ENCODE measurements at regions not wholly inside any gene's neighbourhood (a gene's known extent, or its start where the extent isn't known, plus 50 kb on each side); places are given as distances from the start of the nearest gene placed in this dataset.

GRCh38 chr7:16212610-16213009 lies 208.7 kb downstream of the CRPPA start:
- TF ChIP-seq, protein P1, sequence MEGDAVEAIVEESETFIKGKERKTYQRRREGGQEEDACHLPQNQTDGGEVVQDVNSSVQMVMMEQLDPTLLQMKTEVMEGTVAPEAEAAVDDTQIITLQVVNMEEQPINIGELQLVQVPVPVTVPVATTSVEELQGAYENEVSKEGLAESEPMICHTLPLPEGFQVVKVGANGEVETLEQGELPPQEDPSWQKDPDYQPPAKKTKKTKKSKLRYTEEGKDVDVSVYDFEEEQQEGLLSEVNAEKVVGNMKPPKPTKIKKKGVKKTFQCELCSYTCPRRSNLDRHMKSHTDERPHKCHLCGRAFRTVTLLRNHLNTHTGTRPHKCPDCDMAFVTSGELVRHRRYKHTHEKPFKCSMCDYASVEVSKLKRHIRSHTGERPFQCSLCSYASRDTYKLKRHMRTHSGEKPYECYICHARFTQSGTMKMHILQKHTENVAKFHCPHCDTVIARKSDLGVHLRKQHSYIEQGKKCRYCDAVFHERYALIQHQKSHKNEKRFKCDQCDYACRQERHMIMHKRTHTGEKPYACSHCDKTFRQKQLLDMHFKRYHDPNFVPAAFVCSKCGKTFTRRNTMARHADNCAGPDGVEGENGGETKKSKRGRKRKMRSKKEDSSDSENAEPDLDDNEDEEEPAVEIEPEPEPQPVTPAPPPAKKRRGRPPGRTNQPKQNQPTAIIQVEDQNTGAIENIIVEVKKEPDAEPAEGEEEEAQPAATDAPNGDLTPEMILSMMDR (IDR thresholded peaks at IDR 0.05; ENCODE audit: low read depth, low read length), result no peak
- no peak for TF ChIP-seq POLR2A (IDR thresholded peaks at IDR 0.05; ENCODE audit: extremely low read depth, insufficient read length)
- TF ChIP-seq, protein P2, sequence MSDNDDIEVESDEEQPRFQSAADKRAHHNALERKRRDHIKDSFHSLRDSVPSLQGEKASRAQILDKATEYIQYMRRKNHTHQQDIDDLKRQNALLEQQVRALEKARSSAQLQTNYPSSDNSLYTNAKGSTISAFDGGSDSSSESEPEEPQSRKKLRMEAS (IDR thresholded peaks at IDR 0.05; ENCODE audit: low read depth, low read length), result no peak

Measured in NB4 (cell line).